Stimulated activated CD8-positive, alpha-beta memory T cell treated with anti-CD3 and anti-CD28 coated beads, Interleukin-4, amount 100 ng/mL, for 24 hours (primary cell): ENCODE measurements at regions not wholly inside any gene's neighbourhood (a gene's known extent, or its start where the extent isn't known, plus 50 kb on each side); places are given as distances from the start of the nearest gene placed in this dataset.

Experiments
- DNase-seq: peaks from one replicate; pipeline ENCODE4 v3.0.0-alpha.2; 2020; ENCODE audit warnings: low read depth

GRCh38 chr6:14806101-14806500 lies 439.8 kb upstream of the JARID2 start:
- DNase-seq, result no peak

GRCh38 chr6:14807130-14807529 lies 438.7 kb upstream of the JARID2 start:
- no peak for DNase-seq

- DNase-seq, result no peak
Observed at GRCh38 chr6:14807971-14808370, 437.9 kb upstream of the JARID2 start.

- no peak for DNase-seq
Observed at GRCh38 chr6:14810021-14810420, 435.8 kb upstream of the JARID2 start.

GRCh38 chr6:14811775-14812428 lies 434.0 kb upstream of the JARID2 start:
- DNase-seq, result no peak

GRCh38 chr6:14814016-14814415 lies 431.9 kb upstream of the JARID2 start:
- no peak for DNase-seq

GRCh38 chr6:14816116-14816859 lies 429.6 kb upstream of the JARID2 start:
- DNase-seq, result no peak

GRCh38 chr6:14817074-14817473 lies 428.8 kb upstream of the JARID2 start:
- DNase-seq, result no peak

- DNase-seq, result no peak
Observed at GRCh38 chr6:14818422-14818884, 427.4 kb upstream of the JARID2 start.

GRCh38 chr6:14819001-14819400 lies 426.9 kb upstream of the JARID2 start:
- DNase-seq, result no peak

- no peak for DNase-seq
Observed at GRCh38 chr6:14819840-14820420, 425.9 kb upstream of the JARID2 start.

GRCh38 chr6:14822012-14822553 lies 423.8 kb upstream of the JARID2 start:
- DNase-seq, result no peak

- no peak for DNase-seq
Observed at GRCh38 chr6:14822679-14823078, 423.2 kb upstream of the JARID2 start.

- DNase-seq, result no peak
Observed at GRCh38 chr6:14824060-14824459, 421.8 kb upstream of the JARID2 start.

- no peak for DNase-seq
Observed at GRCh38 chr6:14824484-14825275, 421.2 kb upstream of the JARID2 start.

GRCh38 chr6:14826456-14826855 lies 419.4 kb upstream of the JARID2 start:
- no peak for DNase-seq

- DNase-seq, result no peak
Observed at GRCh38 chr6:14827354-14827753, 418.5 kb upstream of the JARID2 start.

GRCh38 chr6:14828201-14828611 lies 417.7 kb upstream of the JARID2 start:
- no peak for DNase-seq

- no peak for DNase-seq
Observed at GRCh38 chr6:14831070-14831469, 414.8 kb upstream of the JARID2 start.

- no peak for DNase-seq
Observed at GRCh38 chr6:14831937-14832336, 413.9 kb upstream of the JARID2 start.

GRCh38 chr6:14832427-14832826 lies 413.4 kb upstream of the JARID2 start:
- no peak for DNase-seq

GRCh38 chr6:14834851-14835530 lies 410.9 kb upstream of the JARID2 start:
- no peak for DNase-seq
